HEK293 (cell line): ENCODE measurements at regions not wholly inside any gene's neighbourhood (a gene's known extent, or its start where the extent isn't known, plus 50 kb on each side); places are given as distances from the start of the nearest gene placed in this dataset.

Source experiments
- CTCF ChIA-PET: fragments of 350-600 bp; formaldehyde crosslinking; extraction: SDS; loops from one replicate; lab custom pipeline; 2021; ENCODE audit warnings: antibody characterized with exemption; lab: Yijun Ruan, JAX
- POLR2A ChIA-PET: fragments of 300-600 bp; formaldehyde crosslinking; extraction: SDS; loops from one replicate; lab custom pipeline; 2020; ENCODE audit warnings: antibody characterized with exemption, inconsistent platforms; lab: Yijun Ruan, JAX
- H3K27ac ChIP-seq: fragments of 200-500 bp; sonication (Bioruptor generic); 2 replicates; pipeline ENCODE4 v1.5.1; 2014; ENCODE audit warnings: low read depth, low read length, control low read depth, inconsistent platforms; ENCODE audit errors: extremely low read depth
- H3K36me3 ChIP-seq, 2 experiments: fragments of 200-500 bp in 1 of 2; sonication (Bioruptor generic) in 1 of 2; 1 replicate in 1 of 2; 2 replicates in 1 of 2; pipeline ENCODE4 v1.5.1; 2014 to 2017; ENCODE audit warnings: inconsistent platforms in 2 of 2, low read length in 2 of 2; ENCODE audit not compliant: control insufficient read depth in 2 of 2, insufficient read depth in 1 of 2
- H3K4me1 ChIP-seq: fragments of 200-500 bp; sonication (Bioruptor generic); 2 replicates; pipeline ENCODE4 v1.5.1; 2014; ENCODE audit warnings: mild to moderate bottlenecking, low read length, inconsistent platforms; ENCODE audit not compliant: control insufficient read depth, insufficient read depth
- H3K4me3 ChIP-seq: 2 replicates; pipeline ENCODE4 v1.5.1; 2011; ENCODE audit warnings: low read depth, mild to moderate bottlenecking, control low read depth, low read length, moderate library complexity
- H3K9me3 ChIP-seq: fragments of 200-500 bp; sonication (Bioruptor generic); 2 replicates; pipeline ENCODE4 v1.5.1; 2014; ENCODE audit warnings: low read depth, low read length, inconsistent platforms; ENCODE audit not compliant: control insufficient read depth, insufficient read depth
- GLIS1 ChIP-seq: fragments of 450-650 bp; formaldehyde crosslinking; IDR thresholded peaks from 2 replicates; pipeline ENCODE4 v1.5.1; 2016; ENCODE audit warnings: missing biosample characterization, missing genetic modification characterization
- GLIS2 ChIP-seq: fragments of 450-650 bp; formaldehyde crosslinking; IDR thresholded peaks from 2 replicates; pipeline ENCODE4 v1.5.1; 2016; ENCODE audit warnings: missing biosample characterization, missing genetic modification characterization
- KLF8 ChIP-seq: fragments of 450-650 bp; formaldehyde crosslinking; IDR thresholded peaks from 2 replicates; pipeline ENCODE4 v1.5.1; 2016; ENCODE audit warnings: missing biosample characterization, missing genetic modification characterization
- MZF1 ChIP-seq: fragments of 450-650 bp; formaldehyde crosslinking; IDR thresholded peaks from 2 replicates; pipeline ENCODE4 v1.5.1; 2017; ENCODE audit warnings: missing biosample characterization, missing genetic modification characterization, borderline replicate concordance
- SP7 ChIP-seq: fragments of 450-650 bp; formaldehyde crosslinking; IDR thresholded peaks from 2 replicates; pipeline ENCODE4 v1.5.1; 2016; ENCODE audit warnings: missing biosample characterization, missing genetic modification characterization
- ZEB2 ChIP-seq: fragments of 450-650 bp; formaldehyde crosslinking; IDR thresholded peaks from 2 replicates; pipeline ENCODE4 v1.5.1; 2016; ENCODE audit warnings: missing biosample characterization, missing genetic modification characterization
- ZFP37 ChIP-seq: fragments of 450-650 bp; formaldehyde crosslinking; IDR thresholded peaks from 2 replicates; pipeline ENCODE4 v1.5.1; 2016; ENCODE audit warnings: missing biosample characterization, missing genetic modification characterization
- ZNF112 ChIP-seq: fragments of 450-650 bp; formaldehyde crosslinking; IDR thresholded peaks from 2 replicates; pipeline ENCODE4 v1.5.0; 2017; ENCODE audit warnings: missing biosample characterization, missing genetic modification characterization
- ZNF146 ChIP-seq: fragments of 450-650 bp; formaldehyde crosslinking; IDR thresholded peaks from 2 replicates; pipeline ENCODE4 v1.5.1; 2016; ENCODE audit warnings: missing biosample characterization, missing genetic modification characterization
- ZNF174 ChIP-seq: fragments of 450-650 bp; formaldehyde crosslinking; IDR thresholded peaks from 2 replicates; pipeline ENCODE4 v1.5.0; 2017; ENCODE audit warnings: missing biosample characterization, mild to moderate bottlenecking, missing genetic modification characterization
- ZNF175 ChIP-seq: fragments of 450-650 bp; formaldehyde crosslinking; IDR thresholded peaks from 2 replicates; pipeline ENCODE4 v1.5.1; 2016; ENCODE audit warnings: missing biosample characterization, missing genetic modification characterization
- ZNF248 ChIP-seq: fragments of 450-650 bp; formaldehyde crosslinking; IDR thresholded peaks from 2 replicates; pipeline ENCODE4 v1.5.1; 2017; ENCODE audit warnings: missing biosample characterization, missing genetic modification characterization
- ZNF37A ChIP-seq: fragments of 450-650 bp; IDR thresholded peaks from 2 replicates; pipeline ENCODE4 v1.5.1; 2018; ENCODE audit warnings: missing biosample characterization, missing genetic modification characterization
- ZNF433 ChIP-seq: fragments of 450-650 bp; formaldehyde crosslinking; IDR thresholded peaks from 2 replicates; pipeline ENCODE4 v1.5.1; 2016; ENCODE audit warnings: missing biosample characterization, missing genetic modification characterization, low read depth
- ZNF510 ChIP-seq: fragments of 450-650 bp; formaldehyde crosslinking; IDR thresholded peaks from 2 replicates; pipeline ENCODE4 v1.5.1; 2018; ENCODE audit warnings: mild to moderate bottlenecking, missing genetic modification characterization, missing biosample characterization; ENCODE audit not compliant: insufficient replicate concordance
- ZNF521 ChIP-seq: fragments of 450-650 bp; formaldehyde crosslinking; IDR thresholded peaks from 2 replicates; pipeline ENCODE4 v1.5.1; 2017; ENCODE audit warnings: missing biosample characterization, mild to moderate bottlenecking, missing genetic modification characterization
- ZNF529 ChIP-seq: fragments of 450-650 bp; formaldehyde crosslinking; IDR thresholded peaks from 2 replicates; pipeline ENCODE4 v1.5.1; 2017; ENCODE audit warnings: missing genetic modification characterization, missing biosample characterization; ENCODE audit not compliant: insufficient replicate concordance
- ZNF555 ChIP-seq: fragments of 450-650 bp; formaldehyde crosslinking; conservative IDR thresholded peaks from 2 replicates; pipeline ENCODE4 v1.5.1; 2017; ENCODE audit warnings: missing biosample characterization, mild to moderate bottlenecking, missing genetic modification characterization, inconsistent platforms
- ZNF561 ChIP-seq: fragments of 450-650 bp; IDR thresholded peaks from 2 replicates; pipeline ENCODE4 v1.5.1; 2018; ENCODE audit warnings: missing biosample characterization, missing genetic modification characterization, borderline replicate concordance
- ZNF600 ChIP-seq: fragments of 450-650 bp; formaldehyde crosslinking; IDR thresholded peaks from 2 replicates; pipeline ENCODE4 v1.5.1; 2016; ENCODE audit warnings: missing biosample characterization, missing genetic modification characterization
- ZNF621 ChIP-seq: fragments of 450-650 bp; formaldehyde crosslinking; IDR thresholded peaks from 2 replicates; pipeline ENCODE4 v1.5.1; 2017; ENCODE audit warnings: missing biosample characterization, missing genetic modification characterization
- ZNF791 ChIP-seq: fragments of 450-650 bp; formaldehyde crosslinking; IDR thresholded peaks from 2 replicates; pipeline ENCODE4 v1.5.1; 2016; ENCODE audit warnings: missing biosample characterization, missing genetic modification characterization
- ZSCAN23 ChIP-seq: fragments of 450-650 bp; formaldehyde crosslinking; IDR thresholded peaks from 2 replicates; pipeline ENCODE4 v1.5.1; 2016; ENCODE audit warnings: missing biosample characterization, missing genetic modification characterization
- TF ChIP-seq, protein P1 (sequence below): fragments of 450-650 bp; formaldehyde crosslinking; IDR thresholded peaks from 2 replicates; pipeline ENCODE4 v1.5.1; 2016; ENCODE audit warnings: missing biosample characterization, missing genetic modification characterization
- TF ChIP-seq, protein P2 (sequence below): fragments of 450-650 bp; formaldehyde crosslinking; IDR thresholded peaks from 2 replicates; pipeline ENCODE4; 2016; ENCODE audit warnings: missing biosample characterization, missing genetic modification characterization
- TF ChIP-seq, protein P3 (sequence below): fragments of 450-650 bp; formaldehyde crosslinking; IDR thresholded peaks from 2 replicates; pipeline ENCODE4 v1.5.1; 2016; ENCODE audit warnings: missing biosample characterization, missing genetic modification characterization, low read depth
- TF ChIP-seq, protein P4 (sequence below): sonication (generic); formaldehyde crosslinking; IDR thresholded peaks from 2 replicates; pipeline ENCODE4 v1.8.1; 2022; ENCODE audit warnings: mild to moderate bottlenecking, moderate library complexity, missing genetic modification reagents
- TF ChIP-seq, protein P5 (sequence below): fragments of 450-650 bp; formaldehyde crosslinking; IDR thresholded peaks from 2 replicates; pipeline ENCODE4 v1.5.1; 2017; ENCODE audit warnings: missing biosample characterization, missing genetic modification characterization

DNA sequence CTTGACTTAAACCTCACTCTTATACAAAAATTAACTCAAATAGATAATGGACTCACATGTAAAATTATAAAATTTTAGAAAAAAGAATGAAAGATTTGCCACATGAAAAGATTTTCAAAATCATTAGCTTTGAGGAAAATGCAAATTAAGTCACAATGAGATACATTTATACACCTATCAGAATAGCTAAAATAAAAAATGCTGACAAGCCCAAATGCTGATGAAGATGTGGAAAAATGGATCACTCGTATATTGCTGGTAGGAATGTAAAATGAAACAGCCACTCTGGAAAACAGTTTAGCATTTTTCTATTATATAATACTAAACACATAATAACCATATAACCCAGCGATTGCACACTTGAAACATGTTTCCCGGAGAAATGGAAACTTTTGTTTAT, 316.2 kb downstream of the ANKRD50 start:
- no peaks in the 10 kb centered on the region for H3K4me1 ChIP-seq
- TF ChIP-seq ZSCAN23 (no peak), ZNF510 (tag by site-specific recombination) (no peak), ZNF112 (tag by site-specific recombination) (no peak), ZNF600 (tag by site-specific recombination) (no peak), SP7 (no peak), GLIS1 (tag by site-specific recombination) (no peak), ZNF621 (tag by site-specific recombination) (no peak), ZNF529 (tag by site-specific recombination) (no peak), ZNF174 (tag by site-specific recombination) (no peak)
- CTCF ChIA-PET = interaction anchor here (1.8 kb wide), 1 partner anchor 887 kb away, joined by 4 read pairs; no protein-coding TSS in a partner anchor
- POLR2A ChIA-PET = no interaction called here
- H3K27ac ChIP-seq = no peak overlapping the region
- no peak overlapping the region for H3K4me3 ChIP-seq
- no peaks in the 10 kb centered on the region for H3K36me3 ChIP-seq
- H3K9me3 ChIP-seq = no peaks in the 10 kb centered on the region

DNA sequence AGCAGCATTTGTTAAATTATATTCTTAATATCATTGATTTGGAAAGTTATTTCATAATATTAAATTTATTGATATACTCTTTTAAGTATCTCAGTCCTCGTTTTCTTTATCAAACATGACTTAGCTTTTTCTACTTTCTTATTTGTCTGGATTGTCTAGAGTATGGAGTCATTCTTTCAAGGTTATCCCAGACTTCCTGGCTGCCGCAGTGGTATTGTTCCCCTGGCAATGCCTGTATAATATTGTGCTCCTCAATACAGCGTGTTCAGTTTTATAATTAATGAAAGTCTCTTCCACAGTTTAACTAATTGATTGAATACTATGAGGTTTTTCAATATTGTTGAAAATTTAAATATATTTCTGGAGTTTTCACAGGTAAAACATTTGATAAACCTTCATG, 310.9 kb downstream of the ANKRD50 start:
- no peak overlapping the region for H3K4me3 ChIP-seq
- H3K36me3 ChIP-seq = no peaks in the 10 kb centered on the region
- POLR2A ChIA-PET = no interaction called here
- CTCF ChIA-PET = no interaction called here
- no peak overlapping the region for H3K27ac ChIP-seq
- TF ChIP-seq, protein P1, sequence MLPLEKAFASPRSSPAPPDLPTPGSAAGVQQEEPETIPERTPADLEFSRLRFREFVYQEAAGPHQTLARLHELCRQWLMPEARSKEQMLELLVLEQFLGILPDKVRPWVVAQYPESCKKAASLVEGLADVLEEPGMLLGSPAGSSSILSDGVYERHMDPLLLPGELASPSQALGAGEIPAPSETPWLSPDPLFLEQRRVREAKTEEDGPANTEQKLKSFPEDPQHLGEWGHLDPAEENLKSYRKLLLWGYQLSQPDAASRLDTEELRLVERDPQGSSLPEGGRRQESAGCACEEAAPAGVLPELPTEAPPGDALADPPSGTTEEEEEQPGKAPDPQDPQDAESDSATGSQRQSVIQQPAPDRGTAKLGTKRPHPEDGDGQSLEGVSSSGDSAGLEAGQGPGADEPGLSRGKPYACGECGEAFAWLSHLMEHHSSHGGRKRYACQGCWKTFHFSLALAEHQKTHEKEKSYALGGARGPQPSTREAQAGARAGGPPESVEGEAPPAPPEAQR (tag by site-specific recombination) = no peak
- TF ChIP-seq ZNF433 = no peak
- TF ChIP-seq, protein P2, sequence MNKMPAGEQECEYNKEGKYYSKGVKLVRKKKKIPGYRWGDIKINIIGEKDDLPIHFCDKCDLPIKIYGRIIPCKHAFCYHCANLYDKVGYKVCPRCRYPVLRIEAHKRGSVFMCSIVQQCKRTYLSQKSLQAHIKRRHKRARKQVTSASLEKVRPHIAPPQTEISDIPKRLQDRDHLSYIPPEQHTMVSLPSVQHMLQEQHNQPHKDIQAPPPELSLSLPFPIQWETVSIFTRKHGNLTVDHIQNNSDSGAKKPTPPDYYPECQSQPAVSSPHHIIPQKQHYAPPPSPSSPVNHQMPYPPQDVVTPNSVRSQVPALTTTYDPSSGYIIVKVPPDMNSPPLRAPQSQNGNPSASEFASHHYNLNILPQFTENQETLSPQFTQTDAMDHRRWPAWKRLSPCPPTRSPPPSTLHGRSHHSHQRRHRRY (tag by site-specific recombination) = no peak
- TF ChIP-seq ZNF175 (tag by site-specific recombination) = no peak
- no peak for TF ChIP-seq GLIS2 (tag by site-specific recombination)
- no peak for TF ChIP-seq ZNF521 (tag by site-specific recombination)
- TF ChIP-seq, protein P3, sequence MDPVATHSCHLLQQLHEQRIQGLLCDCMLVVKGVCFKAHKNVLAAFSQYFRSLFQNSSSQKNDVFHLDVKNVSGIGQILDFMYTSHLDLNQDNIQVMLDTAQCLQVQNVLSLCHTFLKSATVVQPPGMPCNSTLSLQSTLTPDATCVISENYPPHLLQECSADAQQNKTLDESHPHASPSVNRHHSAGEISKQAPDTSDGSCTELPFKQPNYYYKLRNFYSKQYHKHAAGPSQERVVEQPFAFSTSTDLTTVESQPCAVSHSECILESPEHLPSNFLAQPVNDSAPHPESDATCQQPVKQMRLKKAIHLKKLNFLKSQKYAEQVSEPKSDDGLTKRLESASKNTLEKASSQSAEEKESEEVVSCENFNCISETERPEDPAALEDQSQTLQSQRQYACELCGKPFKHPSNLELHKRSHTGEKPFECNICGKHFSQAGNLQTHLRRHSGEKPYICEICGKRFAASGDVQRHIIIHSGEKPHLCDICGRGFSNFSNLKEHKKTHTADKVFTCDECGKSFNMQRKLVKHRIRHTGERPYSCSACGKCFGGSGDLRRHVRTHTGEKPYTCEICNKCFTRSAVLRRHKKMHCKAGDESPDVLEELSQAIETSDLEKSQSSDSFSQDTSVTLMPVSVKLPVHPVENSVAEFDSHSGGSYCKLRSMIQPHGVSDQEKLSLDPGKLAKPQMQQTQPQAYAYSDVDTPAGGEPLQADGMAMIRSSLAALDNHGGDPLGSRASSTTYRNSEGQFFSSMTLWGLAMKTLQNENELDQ (tag by site-specific recombination) = no peak
- TF ChIP-seq ZNF37A = no peak
- no peaks in the 10 kb centered on the region for H3K4me1 ChIP-seq
- H3K9me3 ChIP-seq = no peaks in the 10 kb centered on the region

DNA sequence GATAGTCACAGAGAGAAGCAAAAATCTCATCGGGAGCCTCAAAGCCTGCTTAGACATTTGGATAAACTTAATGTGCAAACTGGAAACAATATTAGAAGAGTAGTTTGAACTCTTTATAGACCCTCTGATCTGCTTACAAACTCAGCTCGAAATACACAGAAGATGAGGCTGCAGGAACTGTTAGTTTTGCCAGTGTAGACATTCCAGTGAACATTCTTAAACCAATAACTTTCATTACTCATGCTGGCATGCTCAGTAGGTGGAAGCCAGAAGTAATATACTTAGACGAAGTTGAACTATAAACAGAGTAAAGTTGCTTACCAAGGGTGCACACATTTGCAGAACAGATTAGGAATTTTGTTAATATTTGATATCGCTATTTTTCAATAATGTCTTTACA, 303.5 kb downstream of the ANKRD50 start:
- Histone ChIP-seq H3K4me1 (no peaks in the 10 kb centered on the region), H3K27ac (no peak overlapping the region), H3K36me3 (no peaks in the 10 kb centered on the region), H3K9me3 (no peaks in the 10 kb centered on the region), H3K4me3 (no peak overlapping the region)
- POLR2A ChIA-PET = no interaction called here
- CTCF ChIA-PET = interaction anchor here (0.7 kb wide), 1 partner anchor 465 kb away, joined by 4 read pairs; no protein-coding TSS in a partner anchor
- TF ChIP-seq ZNF561 (tag by site-specific recombination) (no peak), ZNF146 (tag by site-specific recombination) (no peak), ZEB2 (tag by site-specific recombination) (no peak), ZNF600 (tag by site-specific recombination) (no peak), KLF8 (no peak), ZNF621 (tag by site-specific recombination) (no peak), ZNF791 (no peak), ZNF248 (tag by site-specific recombination) (no peak), MZF1 (tag by site-specific recombination) (no peak), ZNF555 (tag by site-specific recombination) (no peak), ZFP37 (tag by site-specific recombination) (no peak)
- TF ChIP-seq, protein P4, sequence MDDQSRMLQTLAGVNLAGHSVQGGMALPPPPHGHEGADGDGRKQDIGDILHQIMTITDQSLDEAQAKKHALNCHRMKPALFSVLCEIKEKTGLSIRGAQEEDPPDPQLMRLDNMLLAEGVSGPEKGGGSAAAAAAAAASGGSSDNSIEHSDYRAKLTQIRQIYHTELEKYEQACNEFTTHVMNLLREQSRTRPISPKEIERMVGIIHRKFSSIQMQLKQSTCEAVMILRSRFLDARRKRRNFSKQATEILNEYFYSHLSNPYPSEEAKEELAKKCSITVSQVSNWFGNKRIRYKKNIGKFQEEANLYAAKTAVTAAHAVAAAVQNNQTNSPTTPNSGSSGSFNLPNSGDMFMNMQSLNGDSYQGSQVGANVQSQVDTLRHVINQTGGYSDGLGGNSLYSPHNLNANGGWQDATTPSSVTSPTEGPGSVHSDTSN (CRISPR knock-in tag) = no peak
- TF ChIP-seq, protein P5, sequence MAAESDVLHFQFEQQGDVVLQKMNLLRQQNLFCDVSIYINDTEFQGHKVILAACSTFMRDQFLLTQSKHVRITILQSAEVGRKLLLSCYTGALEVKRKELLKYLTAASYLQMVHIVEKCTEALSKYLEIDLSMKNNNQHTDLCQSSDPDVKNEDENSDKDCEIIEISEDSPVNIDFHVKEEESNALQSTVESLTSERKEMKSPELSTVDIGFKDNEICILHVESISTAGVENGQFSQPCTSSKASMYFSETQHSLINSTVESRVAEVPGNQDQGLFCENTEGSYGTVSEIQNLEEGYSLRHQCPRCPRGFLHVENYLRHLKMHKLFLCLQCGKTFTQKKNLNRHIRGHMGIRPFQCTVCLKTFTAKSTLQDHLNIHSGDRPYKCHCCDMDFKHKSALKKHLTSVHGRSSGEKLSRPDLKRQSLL (tag by site-specific recombination) = no peak
